Skeletal muscle cell (primary cell): ENCODE measurements at regions not wholly inside any gene's neighbourhood (a gene's known extent, or its start where the extent isn't known, plus 50 kb on each side); places are given as distances from the start of the nearest gene placed in this dataset.
A peak's percentile ranks its signal among the peaks of the same experiment; 100 is the strongest.

Source experiments
- DNase-seq: peaks from one replicate; pipeline ENCODE4 v3.0.0-alpha.2; 2010; ENCODE audit warnings: low read depth
- H3K4me3 ChIP-seq: 2 replicates; pipeline ENCODE4 v1.5.1; 2011; ENCODE audit warnings: low read depth, mild to moderate bottlenecking, control low read depth, low read length, moderate library complexity

DNA sequence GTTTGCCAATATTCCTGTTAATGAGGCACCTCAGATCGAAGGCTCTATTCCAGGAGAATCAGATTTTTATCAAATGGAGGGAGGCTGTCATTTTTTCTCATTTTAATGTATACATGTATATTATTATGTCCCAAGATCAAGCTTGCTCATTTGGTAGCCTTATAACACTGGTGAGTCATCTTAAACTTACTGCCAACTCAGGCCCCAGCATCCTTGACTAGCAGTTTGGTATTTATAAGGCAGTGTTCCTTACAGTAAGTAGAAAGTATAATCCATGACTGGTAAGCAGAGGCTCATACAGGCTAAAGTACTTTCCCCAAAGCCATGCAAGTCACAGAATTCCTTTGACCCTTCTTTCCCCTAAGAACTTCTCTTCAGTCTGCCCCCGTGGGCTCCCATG, 90.7 kb upstream of the NR3C1 start:
- H3K4me3 ChIP-seq, result no peak overlapping the region
- peak; percentile 79 for DNase-seq

DNA sequence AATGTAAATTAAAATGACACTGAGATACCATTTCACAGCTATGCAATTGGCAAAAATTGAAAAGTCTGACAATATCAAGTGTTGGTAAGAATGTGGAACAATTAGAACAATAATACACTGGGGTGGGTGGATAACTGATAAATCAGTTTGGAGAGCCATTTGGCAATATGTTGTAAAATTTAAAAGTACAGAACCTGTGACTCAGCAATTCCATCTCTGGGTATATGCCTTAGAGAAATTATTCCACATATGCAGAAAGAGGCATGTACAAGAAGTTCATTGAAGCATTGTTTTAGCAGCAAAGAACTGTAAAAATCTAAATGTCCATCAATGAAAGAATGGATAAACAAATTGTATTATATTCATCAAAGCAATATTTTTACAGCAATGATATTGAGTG, 89.3 kb upstream of the NR3C1 start:
- no peak overlapping the region for H3K4me3 ChIP-seq
- DNase-seq, result no peak

DNA sequence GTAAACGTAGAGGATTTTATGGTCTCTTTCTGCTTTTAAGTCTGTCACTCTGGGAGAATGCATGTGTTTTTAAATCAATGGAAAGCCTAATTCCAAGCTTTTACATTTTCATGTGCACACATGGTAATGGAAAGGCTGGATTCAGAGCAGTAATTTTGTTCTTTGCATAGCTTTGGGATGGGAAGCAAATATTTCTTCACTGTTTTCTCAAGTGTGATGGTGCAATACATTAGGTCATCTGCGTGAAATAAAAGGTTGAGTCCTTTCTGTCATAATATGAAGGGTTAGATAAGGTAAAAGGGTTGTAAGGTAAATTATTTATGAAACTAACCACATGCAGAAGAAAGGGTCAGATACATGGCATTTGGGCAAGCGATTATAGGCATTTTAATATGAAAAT, 88.2 kb upstream of the NR3C1 start:
- no peak overlapping the region for H3K4me3 ChIP-seq
- DNase-seq, result no peak

DNA sequence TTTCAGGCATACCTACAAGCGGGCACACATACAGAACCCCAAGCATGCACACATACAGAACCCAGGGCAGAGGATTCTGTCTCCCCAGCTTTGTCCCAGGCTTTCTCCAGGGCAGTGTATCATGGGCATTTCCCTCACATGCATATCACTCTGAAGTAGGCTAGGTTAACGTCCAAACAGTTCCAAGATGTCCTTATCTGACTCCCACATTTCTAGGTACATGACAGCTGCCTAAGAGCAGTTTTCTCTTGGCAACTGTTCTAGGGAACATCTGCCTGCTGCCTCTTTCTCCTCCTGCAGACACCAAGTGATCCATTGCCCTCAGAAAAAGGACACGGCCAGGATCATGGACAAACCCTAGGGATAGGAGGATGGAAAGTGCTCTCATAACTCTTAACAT, 84.9 kb upstream of the NR3C1 start:
- DNase-seq, result no peak
- H3K4me3 ChIP-seq, result no peak overlapping the region

DNA sequence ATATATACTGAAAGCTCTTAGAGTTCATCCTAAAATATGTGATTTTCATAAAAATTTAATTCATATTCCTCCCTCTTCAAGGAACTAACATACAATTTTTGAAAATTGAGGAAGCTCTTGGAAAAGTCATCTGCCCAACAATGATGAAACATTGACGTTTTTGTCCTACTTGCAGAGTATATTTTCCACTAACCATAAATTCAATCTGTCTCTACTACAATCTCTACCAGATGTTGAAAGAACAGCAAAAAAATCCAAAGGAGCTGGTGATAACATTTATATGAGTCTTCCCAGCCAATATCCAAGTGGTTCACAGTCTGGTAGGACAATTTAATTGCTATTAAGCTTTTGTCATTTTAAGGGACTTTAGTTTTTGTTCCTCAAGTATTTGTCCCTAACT, 81.1 kb upstream of the NR3C1 start:
- no peak overlapping the region for H3K4me3 ChIP-seq
- no peak for DNase-seq

DNA sequence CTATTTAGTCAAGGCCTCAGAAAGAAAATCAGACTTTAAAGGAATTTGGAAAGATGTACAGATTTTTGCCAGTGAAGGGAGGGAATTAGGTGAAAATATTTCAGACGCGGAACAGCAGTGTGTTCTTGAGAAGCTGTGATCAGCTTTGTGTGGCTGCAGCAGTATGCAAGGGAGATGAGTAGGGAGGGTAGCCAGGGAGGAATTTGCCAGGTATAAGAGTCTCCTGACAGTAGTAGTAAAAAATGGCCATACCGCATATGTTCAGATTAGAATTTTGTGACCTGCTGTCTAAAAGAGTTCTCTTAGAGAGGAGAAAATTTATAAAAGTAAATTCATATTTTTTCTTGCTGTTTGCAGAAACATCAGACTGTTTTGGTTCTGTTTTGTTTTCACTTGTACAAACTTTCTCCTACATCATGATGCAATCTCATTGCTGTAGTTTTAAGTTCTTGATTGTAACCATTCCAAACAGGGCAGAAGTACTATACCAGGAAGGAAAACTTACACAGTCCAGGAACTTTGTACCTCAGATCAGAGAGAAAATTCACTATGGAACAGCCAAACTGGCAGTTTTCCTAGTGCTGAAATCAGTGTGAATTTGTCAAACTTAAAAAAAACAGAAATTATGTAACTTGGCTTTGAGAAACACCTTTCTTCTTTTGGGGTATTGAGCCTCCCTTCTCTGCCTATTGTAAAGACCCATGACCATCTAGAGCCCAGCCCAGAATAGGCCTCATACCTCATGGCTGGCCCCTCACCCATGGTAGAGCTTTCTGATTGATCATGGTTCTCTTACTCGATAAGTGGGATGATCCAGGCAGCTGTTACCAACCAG, 78.4 kb upstream of the NR3C1 start:
- no peak for DNase-seq
- no peak overlapping the region for H3K4me3 ChIP-seq

DNA sequence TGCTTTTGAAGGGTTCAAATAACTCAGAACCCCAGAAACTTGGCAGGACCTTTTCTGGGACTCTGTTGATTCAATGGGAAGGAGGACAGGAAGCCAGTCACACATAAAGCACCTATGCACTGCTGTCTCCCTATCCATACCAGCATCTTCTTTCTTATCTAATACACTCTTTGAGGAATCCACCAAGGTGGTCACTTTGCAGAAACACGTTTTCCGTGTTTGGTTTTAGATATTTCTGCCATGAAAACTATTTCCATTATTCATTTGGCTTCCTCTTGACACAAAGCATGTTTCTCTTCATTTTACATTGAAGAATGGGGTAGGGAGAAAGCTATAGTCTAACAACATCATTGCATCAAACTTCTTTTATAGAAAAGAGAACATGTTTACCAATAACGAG, 76.5 kb upstream of the NR3C1 start:
- no peak overlapping the region for H3K4me3 ChIP-seq
- DNase-seq, result no peak

DNA sequence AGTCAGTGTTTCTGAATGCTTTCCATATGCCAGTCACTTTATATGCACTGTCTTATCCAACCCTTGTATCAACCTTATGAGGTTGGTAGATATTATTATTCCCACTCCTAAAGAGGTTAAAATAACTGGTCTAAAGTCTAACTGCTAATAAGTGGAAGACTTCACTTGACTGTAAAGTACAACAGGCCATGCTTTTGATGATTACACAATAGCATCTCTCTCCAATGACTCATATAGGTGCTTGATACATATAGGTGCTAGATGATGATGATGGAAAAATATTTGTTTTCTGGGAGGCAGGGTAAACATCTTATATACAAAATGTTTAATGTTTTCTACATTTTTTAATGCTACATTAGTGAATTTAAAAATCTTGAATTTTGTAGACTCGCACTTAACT, 75.9 kb upstream of the NR3C1 start:
- no peak for DNase-seq
- no peak overlapping the region for H3K4me3 ChIP-seq

DNA sequence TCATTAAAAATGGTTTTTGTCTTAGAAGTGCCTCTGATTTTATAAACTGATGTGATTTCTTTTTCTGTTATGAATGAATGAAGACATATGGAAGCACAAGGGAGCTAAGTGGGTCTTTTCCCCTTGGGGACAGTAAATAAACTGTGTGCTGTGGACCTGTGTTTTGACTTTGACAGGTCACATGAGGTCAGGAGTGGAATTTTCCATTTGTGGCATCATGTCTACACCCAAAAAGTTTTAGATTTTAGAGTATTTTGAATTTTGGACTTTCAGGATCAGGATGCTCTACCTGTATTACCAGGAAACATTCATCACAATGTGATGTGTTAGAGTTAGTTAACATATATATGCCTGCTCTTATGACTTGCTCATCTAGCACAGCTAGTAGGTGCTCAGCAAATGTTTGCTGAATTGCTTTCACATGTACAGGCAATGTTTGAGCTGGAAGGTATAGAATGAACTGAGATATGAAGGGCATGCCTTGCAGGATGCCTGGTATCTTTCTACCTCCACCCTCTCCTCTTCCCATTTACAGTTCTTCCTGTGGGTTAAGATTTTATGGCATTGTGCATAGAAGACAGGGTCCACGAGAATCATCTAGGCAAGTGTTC, 73.2 kb upstream of the NR3C1 start:
- H3K4me3 ChIP-seq, result no peak overlapping the region
- DNase-seq, result no peak

DNA sequence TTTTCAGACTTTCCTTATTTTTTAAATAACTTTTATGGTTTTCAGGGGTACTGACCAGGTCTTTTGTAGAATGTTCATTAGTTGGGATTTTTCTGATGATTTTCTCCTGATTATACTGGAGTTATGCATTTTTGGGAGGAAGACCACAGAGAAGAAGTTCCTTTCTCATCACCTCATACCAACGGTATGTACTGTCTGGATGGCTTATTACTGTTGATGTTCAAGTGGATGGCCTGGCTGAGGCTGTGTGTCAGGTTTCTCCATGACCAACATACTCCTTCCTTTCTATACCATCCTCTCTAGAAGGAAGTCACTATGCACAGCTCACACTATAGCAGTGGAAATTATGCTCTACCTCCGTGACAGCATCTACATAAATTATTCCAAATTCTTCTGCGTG, 71.1 kb upstream of the NR3C1 start:
- H3K4me3 ChIP-seq, result no peak overlapping the region
- no peak for DNase-seq

DNA sequence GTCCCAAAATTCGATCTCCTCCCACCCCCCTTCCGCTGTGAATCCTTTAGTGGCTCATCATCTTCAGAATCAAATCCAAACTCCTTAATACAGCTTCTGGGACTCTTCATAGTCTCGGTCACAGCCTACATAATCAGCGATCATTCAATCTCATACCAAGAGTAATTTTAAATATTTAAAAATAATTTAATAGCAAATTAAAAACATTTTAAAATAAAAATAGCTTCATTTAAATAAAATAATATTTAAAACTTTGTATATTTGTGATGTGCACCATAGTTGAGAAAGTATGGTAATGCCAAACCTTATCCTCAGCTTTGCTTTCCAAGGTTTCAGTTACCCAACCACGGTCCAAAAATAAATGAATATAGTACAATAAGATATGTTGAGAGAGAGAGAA, 70.0 kb upstream of the NR3C1 start:
- H3K4me3 ChIP-seq, result no peak overlapping the region
- no peak for DNase-seq

DNA sequence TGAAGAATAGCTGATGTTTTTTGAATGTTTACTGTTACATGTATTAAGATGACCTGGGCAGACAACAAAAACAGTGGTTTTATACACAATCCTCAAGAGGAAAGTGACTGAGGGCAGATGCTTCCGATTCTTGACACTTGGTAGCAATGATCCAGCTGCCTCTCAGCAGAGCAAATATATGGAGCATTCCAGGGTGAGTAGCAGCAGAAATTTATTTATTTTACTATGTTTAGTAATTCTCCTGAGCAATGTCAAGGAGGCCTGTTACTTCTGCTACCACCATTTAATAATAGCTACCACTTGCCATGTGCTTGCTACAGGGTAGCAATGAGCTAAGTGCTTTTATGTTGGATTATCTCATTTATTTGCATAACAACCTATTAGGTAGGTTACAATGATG, 69.1 kb upstream of the NR3C1 start:
- no peak for DNase-seq
- no peak overlapping the region for H3K4me3 ChIP-seq

DNA sequence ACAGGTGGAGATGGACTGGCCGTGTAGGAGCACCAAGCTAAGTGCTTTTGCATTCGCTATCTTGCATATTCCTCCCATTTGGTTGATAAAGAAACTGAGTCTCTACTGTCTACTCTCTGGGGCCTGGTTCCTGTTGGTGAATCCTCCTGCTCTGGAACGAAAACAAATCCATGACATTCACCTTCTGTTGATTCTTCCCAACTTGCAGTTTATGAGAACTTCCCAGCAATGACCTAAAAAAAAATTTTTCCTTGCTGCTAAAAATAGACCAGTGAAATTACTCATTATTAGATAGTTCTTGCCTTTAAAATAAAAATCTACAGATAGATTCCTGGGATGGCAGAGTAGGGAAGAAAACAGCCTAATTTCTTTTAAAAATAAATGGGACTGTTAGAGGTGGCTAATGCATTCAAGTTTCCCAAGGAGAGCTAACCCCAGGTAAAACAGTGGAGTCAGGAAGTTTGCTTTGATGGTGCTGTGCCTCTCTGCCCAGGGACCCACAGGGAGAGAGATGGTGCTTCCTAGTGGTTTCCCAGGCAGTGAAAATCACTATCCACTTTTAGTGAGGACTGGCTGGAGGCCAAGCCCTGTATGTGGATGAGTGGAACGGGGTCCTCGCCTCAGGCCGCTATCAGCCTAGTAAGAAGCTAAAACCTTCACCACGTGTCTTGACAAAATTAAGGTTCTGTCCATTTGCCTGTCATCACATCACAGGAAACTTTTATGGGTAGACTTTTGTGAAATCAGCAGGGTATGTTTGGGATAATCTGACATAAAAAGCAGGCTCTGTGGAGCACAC, 68.4 kb upstream of the NR3C1 start:
- H3K4me3 ChIP-seq, result no peak overlapping the region
- no peak for DNase-seq

DNA sequence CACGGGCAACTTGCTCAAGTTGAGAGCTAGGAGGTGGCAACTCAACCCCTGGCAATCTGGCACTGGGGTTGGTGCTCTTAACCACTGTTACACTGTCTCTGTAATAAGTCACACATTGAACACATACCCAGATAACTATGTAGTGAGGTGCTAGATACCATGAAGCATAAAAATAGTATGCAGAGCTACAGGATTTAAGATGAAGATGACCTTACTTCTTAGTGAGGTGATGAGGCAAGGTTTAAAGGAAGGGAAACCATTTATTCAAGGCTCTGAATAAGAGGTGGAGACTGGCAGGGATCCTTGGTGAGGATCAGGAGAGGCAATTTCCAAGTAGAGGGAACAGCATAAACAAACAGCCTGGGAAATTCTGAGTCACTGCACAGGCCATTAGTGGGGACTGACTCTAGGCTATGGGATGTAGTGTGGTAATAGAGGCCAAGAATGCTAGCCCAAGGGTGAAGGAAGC, 67.6 kb upstream of the NR3C1 start:
- no peak for DNase-seq
- no peak overlapping the region for H3K4me3 ChIP-seq

DNA sequence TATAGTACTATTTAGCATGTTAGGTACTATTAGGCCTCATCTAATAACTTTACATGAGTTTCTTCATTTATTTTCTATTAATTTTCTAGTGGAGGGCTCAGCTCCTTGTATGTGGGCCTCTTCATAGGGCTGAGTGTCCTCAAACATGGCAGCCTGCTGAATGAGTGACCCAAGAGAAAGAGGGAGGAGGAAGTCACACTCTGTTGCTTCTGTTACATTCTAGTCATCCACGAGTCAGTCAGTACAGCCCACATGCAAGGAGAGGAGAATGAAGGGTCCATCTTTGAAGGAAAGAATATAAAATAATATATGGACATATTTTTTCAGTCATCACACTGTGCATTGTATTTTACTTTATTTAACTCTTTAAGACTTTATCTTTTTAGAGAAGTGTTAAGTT, 66.6 kb upstream of the NR3C1 start:
- no peak overlapping the region for H3K4me3 ChIP-seq
- DNase-seq, result no peak

DNA sequence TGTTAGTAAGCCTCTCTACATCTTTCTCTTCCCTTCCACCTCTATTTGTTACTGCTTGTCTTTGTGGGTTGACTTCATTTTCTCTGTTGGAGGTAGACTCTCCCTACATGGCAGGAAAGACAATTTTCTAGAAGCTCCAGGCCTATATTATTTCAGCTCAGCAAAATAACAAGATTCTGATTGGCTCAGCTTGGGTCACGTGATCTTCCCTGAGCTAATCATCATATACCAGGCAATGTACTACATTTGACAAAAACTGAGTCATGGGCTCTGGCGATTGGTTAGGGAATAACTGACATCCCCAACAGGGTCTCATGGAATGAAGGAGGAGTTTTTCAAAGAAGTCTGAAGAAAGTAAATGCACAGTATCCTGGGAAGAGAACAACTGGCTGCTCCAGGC, 65.6 kb upstream of the NR3C1 start:
- DNase-seq, result no peak
- no peak overlapping the region for H3K4me3 ChIP-seq

DNA sequence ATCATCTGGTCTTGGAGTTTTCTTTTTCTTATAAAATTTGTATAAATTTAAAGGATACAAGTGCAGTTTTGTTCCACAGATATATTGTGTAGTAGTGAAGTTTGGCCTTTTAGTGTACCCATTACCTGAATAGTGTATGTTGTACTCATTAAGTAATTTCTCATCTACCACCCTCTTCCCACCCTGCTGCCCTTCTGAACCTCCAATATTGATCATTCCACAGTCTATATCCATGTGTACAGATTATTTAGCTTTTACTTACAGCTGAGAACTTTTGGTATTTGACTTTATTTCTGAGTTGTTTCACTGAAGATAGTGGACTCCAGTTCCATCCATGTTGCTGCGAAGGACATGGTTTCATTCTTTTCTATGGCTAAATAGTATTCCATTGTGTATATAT, 63.1 kb upstream of the NR3C1 start:
- H3K4me3 ChIP-seq, result no peak overlapping the region
- no peak for DNase-seq

DNA sequence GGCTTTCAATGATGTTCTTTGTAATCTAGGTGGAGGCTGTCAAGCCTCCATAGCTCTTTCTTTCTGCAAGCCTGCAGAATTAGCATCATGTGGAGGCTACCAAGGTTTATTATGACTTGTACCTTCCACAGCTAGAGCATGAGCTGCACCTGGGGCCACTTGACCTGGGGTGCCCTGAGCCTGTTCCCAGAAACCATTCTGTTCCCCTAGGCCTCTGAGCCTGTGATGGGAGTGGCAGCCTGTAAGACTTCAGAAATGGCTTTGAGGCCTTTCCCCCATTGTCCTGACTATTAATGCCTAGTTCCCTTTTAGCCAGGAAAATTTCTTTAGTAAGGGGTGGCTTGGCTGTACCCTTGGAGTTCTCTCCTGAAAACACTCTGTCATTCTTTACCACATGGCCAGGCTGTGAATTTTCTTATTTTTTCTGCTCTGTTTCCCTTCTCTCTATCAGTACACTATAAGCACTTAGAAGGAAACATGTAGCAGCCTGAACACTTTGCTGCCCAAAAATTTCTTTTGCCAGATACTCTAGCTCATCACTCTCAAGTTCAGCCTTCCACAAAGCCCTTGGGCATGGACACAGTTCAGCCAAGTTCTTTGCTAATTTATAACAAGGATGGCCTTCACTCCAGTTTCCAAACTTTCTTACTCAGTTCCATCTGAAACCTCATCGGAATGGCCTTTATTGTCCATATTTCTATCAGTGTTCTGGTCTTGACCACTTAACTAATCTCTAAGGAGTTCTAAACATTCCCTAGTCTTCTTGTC, 61.4 kb upstream of the NR3C1 start:
- H3K4me3 ChIP-seq, result no peak overlapping the region
- no peak for DNase-seq

DNA sequence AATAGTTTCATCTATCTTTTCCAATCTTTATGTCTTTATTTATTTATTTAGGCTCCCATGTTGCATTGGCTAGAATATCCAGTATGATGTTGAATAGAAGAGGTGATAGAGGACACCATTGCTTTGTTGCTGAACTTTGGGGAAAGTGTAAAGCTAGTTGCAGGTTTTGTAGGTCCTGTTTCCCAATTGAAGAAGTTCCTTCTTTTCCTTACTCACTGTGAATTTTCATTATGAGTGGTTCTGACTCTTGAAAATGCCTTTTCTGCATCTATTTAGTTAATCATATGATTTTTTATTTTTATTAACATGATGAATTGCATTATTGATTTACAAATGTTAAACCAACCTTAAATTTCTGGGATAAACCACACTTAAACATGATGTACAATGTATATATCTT, 58.9 kb upstream of the NR3C1 start:
- no peak for DNase-seq
- no peak overlapping the region for H3K4me3 ChIP-seq

DNA sequence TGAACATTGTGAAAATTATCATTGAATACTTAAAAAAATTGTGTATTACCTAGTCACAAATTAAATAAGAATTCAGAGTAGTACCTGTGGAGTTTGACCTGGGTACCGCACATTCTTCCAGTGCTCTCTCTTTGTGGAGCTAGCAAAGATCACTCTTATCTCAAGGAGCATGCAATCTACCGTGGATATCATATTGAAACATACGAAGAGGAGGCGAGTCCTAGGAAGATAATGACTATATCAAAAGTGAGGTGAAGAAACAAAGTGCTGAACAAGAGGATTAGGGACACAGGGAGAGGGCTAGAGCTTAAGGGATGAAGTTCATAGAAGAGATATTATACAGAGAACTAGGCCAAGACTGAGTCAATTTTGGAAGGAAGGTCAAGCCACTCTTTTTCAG, 55.9 kb upstream of the NR3C1 start:
- H3K4me3 ChIP-seq, result no peak overlapping the region
- no peak for DNase-seq
